ENCODE measurements at regions not wholly inside any gene's neighbourhood (a gene's known extent, or its start where the extent isn't known, plus 50 kb on each side); places are given as distances from the start of the nearest gene placed in this dataset.

DNA sequence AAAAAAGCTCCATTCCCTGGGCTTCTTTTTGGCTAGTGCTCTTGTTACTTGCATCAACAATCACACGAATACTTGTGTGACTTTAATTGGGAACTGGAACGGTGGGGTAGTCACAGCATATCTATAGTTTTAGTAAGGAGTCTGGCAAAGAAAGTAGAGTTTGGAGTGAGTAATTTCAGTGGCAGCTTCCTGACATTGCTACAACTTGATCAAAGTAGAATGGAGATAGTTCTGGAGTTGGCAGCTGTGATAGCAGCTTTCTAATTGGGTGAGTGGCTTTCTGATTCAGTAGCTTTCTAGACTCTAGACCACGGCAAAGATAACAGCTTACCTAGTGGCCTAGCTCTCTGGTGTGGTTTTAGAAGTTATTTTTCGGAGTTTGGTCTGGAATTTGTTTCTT, 475.0 kb downstream of the TUSC7 start:
- DNase-seq (ENCODE audit: low read depth): no peak

DNA sequence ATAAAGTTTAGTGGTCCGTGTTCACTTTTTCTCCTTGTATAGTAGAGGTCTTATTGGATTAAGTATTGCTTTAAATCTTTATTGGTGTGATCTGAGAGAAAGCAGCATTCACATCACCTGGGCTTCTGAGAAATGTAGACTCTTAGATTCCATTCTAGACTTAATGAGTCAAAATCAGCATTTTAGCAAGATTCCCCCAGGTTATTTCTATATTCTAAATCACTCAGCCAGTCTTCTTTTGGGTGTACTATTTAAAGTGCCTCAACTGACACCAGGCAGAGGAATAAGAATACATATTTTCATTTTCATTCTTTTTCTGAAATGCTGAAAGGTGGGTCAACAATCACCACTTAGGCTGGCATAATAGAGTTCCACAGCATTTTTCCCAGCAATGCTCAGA, 481.7 kb downstream of the TUSC7 start:
- DNase-seq (ENCODE audit: low read depth): no peak

DNA sequence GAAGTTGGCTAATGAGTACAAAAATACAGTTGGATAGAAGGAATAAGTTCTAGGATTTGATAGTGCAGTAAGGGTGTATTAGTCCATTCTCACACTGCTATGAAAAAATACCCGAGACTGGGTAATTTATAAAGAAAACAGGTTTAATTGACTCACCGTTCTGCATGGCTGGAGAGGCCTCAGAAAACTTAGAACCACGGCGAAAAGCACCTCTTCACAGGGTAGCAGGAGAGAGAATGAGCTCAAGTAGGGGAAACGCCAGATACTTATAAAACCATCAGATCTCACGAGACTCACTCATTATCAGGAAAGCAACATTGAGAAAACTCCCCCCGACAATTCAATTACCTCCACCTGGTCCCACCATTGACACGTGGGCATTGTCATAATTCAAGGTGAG, 483.3 kb downstream of the TUSC7 start:
- DNase-seq (ENCODE audit: low read depth): no peak

DNA sequence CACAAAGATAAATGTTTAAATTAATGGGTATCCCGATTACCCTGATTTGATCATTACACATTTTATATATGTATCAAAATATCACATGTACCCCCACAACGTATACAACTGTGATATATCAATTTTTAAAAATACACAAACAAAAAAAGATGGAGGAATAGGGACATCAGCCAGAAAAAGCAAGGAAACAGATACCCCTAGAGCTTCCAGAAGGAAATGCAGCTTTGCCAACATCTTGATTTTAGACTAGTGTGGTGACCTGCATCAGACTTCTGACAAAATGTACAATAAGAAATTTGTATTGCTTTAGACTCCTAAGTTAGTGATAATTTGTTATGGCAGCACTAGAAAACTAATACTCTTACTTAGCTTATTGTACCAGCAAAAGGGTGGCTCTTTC, 483.8 kb downstream of the TUSC7 start:
- DNase-seq (ENCODE audit: low read depth): no peak

DNA sequence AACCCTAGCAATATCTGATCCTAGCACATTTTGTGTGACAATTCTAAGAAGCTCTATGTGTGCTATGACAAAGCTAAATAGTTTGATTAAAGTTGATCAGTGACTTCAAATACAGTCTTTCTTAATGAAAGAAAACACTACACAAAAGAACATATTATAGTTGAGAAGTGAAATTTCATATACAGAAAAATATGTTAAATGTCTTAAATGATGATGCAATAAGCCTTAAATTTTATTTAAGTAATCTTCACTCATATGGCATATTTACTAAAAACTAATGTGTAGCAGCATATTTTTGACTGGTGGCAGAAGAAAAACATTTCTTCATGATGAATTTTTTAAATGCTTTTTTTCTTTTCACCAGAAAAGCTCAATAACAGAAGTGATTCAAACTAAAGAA, 485.5 kb downstream of the TUSC7 start:
- no peak for DNase-seq (ENCODE audit: low read depth)

DNA sequence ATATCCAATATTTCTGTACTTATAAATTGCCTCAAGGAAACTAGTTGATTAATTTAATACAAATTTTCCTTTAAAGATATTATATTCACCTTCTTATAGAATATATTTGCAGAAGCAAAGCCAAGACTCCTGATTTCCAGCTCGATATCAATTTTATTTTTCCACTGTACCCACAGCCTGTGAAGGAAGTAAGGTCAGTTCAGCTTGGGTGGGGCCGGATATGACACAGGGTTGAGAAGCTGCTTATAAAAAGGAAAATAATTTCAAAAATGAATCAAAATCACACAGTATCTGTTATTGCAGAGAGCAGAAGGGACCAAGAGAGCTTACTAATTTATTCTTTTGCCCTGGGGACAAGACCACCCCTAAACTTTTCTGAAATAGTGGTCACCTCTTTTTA, 491.4 kb downstream of the TUSC7 start:
- no peak for DNase-seq (ENCODE audit: low read depth)

DNA sequence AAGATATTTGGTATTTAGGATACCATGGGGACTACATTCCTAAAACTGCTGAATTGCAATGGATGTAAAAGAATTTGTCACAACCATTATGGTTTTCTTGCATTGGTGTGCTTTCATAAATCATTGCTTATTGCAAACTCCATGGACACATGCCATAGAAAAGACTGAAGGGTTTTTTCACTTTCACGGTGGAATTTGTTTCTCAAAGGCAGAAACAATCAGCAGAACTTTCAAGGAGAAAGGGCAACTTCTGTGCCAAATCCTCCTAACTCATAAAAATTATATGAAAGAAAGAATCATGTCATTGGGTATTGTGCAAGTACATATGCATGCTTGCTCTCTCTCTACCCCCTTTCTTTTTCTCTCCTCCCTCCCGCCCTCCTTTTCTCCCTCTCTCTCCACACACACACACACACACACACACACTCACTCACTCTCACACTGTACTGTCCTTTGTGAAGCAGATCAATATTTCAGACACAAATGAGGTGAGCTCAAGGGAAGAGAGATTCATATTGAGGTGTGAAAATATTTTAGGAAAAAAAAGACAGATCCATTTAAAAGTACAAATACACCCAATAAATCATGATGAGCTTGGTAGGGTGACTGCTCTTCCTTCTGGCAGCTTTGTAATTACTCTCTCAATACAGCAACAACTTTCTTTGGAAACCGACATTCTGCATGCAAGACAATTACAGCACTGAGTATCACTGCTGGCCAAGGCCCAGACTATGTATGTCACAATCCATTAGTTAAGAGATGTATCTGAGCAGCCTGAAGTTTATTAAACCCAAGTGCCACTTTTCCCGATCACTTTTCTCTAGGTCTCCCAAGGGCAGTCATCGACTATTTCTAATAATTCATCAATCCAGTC, 492.6 kb downstream of the TUSC7 start:
- no peak for DNase-seq (ENCODE audit: low read depth)

DNA sequence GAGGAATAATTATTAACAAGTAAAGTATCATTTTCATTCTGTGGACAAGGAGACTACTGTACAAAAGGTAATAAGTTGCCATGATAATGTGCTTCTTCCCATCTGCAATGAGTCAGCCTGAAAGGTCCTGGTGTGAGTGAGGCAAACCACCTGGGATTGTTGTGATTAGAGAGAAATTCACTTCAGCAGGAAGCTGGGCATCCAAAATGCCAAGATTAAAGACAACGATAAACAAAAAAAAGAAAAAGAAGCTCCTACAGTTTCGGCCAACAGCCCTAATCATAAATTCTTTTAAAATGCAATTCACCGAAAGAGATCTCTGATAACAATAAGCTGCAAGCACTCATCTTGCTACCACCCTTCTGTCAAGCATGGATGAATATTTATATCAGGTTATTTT, 507.8 kb downstream of the TUSC7 start:
- DNase-seq (ENCODE audit: low read depth): no peak

DNA sequence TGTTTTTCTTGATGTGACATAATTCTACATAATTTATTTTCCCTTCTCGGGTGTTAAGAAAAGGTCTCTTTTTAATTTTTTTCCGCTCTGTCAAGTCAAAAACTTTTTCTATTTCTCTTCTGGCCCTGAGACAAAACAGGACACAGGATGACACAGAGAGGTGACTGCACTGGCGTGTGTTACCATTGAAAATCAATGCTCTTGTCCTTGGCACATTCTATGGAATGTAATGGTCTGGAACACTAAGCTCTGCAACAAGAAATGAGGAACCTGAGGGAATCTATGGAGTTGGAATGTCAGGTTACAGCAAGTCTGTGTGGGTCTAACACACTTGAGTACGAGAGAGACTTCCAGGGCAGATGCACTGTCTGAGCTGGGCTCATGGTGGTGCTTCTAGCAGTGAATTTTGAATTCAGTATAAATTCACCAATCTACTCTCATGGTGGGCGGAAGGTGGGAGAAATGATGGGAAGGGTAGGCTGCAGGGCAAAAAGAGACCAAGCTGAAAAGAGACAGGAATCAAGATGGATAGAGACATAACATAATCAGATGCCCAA, 508.3 kb downstream of the TUSC7 start:
- DNase-seq (ENCODE audit: low read depth): no peak

DNA sequence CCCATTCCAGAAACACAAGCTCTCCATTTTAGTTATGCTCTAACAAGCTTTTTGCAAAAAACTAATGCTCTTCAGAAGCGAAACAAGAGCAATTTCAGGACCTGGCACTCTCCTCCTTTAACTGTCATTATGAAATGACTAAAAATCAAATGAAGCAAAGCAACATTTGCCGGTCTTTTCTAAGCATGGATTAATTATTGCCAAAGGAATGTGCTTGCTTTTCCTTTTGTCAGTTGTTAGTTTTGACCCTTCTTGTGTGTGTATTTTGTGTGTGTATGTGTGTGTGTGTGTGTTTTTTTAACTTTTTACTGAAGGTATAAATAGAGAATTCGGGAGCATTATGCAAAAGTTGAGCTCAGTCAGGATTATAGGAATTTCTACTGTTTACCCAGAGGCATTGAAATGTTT, 509.1 kb downstream of the TUSC7 start:
- no peak for DNase-seq (ENCODE audit: low read depth)

DNA sequence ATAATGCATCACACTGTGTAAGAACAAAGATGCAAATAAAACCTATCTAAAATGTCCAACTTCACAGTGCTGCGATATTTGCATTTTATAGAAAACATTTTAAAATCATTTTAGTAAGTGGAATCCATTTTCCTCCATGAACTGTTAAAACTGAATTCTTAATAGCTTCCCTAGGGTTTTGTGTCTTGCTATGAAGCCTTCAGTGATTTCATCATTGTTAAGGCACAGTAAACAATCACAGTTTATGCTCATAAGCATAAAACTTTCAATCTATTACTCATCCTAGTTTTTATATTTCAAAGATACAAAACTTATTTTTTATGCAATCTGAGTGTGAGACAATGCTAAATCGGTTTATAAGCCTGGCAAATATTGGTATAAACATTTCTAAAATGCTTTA, 509.7 kb downstream of the TUSC7 start:
- no peak for DNase-seq (ENCODE audit: low read depth)

DNA sequence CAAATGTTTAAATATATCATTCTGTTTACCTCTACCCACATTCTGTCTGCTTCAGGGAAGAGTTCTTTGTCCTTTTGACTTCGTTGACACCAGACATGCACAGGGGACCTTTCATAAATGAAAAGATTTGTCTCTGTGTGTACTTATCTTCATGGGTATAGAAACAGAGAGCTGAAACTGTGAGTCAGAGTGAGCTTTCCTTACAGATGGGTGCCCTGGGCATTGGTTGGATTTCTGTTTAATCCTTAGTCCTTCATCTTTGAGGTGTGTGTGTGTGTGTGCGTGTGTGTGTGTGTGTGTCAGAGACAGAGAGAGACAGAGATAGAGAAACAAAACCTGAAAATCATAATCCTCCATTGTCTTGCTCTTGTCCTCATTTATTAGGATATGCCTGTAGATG, 517.4 kb downstream of the TUSC7 start:
- no peak for DNase-seq (ENCODE audit: low read depth)

DNA sequence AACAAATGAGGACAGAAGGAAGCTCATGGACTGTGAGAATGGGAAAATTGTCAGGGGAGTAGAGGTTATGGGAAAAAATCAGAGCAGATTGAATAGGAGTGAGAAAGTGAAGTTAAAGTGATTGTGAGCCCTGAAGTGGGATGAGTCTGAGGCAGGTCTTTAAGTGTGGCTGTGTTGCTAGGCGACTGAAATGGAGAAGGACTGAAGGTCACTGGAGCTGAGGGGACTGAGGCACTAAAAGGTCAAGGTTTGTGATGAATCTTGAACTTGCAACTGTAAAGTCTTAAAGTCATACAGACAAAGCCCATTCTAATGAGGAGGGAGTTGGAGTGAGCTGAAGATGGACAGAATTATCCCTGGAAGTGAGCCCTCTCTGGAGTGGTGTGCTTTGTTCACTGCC, 518.9 kb downstream of the TUSC7 start:
- no peak for DNase-seq (ENCODE audit: low read depth)

DNA sequence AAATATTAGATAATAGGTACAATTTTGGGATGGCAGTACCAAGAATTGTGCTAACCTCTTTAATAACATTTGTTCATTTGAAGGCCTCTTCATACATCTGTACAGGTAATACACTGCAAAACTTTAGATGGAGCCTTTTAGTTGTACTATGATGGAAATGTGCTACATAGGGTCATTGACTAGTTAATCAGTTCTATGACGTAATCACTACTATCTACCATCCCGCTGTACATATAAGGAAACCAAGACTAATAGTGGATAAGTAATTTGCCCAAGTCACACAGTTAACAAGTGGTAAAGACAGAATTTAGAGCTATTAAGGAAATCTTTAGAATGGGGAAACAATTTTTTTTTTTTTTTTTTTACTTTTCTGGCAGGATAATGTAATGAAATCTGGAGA, 521.3 kb downstream of the TUSC7 start:
- DNase-seq (ENCODE audit: low read depth): no peak

DNA sequence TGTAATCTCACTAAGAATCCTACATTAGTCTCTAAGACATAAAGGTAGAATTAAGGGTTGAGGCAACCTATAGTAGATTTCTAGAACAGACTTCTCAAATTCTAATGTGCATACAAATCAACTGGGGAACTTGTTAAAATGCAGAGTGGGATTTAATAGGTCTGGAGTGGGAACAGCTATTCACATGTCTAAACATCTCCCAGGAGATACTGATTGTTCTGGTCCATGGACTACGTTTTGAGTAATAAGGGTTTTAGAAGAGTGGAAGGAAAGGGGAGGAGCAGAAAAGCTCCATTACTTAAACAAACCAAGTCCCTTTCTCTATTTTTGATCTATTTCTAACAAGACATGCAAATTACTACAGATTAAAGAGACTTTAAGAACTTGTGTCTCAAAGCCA, 524.8 kb downstream of the TUSC7 start:
- no peak for DNase-seq (ENCODE audit: low read depth)

DNA sequence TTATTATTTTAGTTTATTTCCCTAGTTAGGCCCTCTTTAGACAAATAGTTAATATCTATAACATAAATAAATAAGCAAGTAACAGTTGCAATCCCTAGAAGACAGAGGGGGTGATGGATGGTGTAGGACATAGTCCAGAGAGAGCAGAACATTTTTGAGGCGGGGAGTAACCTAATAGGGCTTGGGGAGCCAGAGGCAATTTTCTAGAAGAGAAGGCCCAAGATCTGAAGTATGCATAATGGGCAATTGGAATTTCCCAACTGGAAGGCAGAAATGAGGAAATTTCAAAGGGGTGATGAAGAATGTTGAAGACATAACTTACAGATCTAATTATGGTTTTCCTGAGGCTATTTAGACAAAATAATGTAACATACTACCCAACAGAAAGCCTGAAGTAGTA, 525.7 kb downstream of the TUSC7 start:
- DNase-seq (ENCODE audit: low read depth): no peak

DNA sequence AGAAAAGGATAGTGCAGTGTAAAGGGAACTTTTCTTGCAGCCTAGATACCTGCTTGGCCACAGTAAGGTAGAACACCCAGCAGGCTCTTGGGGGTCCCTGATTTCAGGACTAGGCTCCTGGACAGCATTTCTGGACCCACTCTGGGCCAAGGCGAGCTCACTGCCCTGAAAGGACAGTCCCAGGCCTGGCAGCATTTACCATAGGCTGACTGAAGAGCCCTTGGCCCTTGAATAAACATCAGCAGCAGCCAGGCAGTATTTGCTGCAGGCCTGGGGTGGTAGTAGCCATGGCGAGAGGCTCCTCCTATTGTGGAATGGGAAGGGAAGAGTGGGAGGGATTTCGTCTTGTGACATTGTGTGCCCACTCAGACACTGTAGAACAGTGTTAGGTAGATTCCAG, 529.2 kb downstream of the TUSC7 start:
- no peak for DNase-seq (ENCODE audit: low read depth)

DNA sequence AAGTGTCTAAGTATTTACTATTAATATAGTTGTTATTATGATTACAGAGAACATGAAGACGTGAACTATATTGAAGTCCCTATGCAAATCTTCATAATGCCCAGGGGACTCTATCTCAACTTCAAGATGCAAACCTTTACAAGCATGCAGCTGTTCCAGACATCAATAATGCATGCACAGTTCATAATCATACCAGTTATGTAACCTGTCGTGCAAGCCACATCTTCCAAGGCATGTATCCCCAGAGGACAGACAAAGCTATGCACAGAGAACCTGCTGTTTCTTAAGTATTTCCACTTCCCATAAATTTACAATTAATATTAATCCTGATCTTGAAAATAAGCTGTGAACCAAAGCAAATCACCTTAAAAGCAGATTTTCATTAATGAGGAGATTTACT, 534.1 kb downstream of the TUSC7 start:
- DNase-seq (ENCODE audit: low read depth): no peak

DNA sequence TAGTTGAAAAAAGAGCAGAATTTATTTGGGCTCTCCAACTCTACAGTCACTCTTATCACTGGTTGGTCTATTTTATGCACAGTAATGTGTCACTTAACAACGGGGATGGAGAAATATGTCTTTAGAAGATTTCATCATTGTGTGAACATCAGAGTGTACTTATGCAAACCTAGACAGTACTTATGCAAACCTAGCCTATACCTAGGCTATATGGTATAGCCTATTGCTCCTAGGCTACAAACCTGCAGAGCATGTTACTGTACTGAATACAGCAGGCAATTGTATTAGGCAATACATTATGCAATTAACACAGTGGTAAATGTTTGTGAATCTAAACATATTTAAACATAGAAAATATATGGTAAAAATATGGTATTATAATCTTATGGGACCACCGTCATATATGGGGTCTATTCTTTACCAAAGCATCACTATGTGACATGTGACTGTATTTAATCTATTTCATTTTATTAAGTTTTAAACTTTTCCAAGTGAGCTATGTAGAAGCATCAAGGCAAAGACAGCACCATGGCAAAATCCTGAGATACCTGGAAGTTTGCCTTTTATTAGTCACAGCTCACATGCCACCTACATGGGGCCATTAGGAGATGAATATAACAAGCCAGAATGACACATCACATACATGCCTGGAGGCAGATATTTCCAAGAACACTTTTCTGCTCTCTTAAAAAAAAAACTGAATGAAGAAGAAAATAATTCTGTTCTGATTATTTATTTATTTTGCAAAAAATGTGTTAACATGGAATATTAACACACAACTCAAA, 537.4 kb downstream of the TUSC7 start:
- no peak for DNase-seq (ENCODE audit: low read depth)

DNA sequence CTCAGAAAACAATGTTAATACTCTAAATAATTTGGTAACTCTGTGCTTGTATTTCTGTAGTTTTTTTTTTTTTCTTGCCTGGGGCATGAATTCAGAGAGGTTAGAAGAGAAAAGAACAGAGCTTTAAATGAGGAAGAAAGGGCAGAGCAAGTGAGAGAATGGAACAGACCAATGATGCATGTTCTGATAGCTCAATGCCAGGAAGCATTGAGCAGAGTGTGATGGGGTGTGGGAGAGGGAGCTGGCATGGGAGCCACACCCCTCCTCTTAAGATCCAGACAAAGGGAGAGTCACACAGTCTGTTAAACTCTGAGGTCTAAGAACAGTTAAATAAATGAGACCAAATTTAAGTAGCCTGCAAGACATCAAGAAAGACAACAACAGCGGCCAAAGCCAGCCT, 538.6 kb downstream of the TUSC7 start:
- no peak for DNase-seq (ENCODE audit: low read depth)

DNA sequence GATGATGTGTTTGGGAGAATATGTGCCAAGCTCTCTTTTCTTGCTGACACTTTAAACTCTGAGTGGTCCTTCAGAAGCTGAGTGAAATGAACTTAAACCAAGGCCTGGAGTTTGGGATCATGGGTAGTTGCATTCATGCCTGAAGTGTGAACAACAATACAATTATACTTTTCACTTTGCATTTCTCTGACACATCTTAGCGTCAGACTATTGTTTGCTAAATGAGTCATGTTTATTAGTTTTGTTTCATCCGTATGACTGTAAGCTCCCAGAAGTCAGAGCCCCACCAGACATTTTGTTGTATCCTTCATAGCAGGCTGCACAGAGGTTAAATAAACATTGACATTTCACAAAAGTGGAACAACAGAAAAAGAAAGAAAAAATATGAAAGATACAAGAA, 542.6 kb downstream of the TUSC7 start:
- DNase-seq (ENCODE audit: low read depth): no peak

DNA sequence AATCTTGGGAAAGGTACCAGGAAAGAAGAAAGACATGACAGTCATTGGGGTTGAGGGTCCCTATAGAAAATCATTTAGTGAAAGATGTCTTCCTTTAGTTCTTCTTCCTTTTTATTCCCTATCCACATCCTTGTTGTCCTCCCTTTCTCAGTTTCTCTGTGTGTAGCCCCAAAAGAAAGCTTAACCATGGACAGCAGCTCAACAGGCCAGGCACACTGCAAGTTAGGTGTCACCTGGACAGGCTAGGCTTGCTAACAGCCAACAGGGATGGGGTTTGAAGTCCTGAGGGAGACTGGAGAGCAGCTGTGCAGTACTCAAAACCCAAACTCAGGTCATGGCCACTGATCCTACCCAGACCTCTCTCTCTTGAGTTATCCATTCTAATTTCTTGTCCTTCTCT, 543.1 kb downstream of the TUSC7 start:
- DNase-seq (ENCODE audit: low read depth): no peak

DNA sequence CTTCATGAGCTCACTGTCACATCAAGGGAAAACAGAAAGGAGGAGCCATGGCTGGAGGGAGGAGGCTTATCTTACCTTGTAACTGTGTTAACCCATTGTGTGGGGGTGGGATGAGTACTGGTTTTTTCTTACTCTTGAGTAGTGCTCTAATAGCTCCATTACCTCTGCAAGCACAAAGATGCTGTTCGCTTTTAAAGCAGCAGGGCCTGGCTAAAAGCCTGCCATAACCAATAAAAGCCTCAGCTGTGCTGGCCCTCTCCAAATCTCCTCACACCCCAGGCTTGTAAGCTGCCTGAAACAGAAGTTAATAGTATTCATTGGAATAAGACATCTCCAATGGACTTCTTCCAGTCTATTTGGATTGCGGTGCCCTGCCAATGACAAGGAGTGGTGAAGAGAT, 544.1 kb downstream of the TUSC7 start:
- no peak for DNase-seq (ENCODE audit: low read depth)

All from GM04504 (cell line).